ENCODE measurements at regions not wholly inside any gene's neighbourhood (a gene's known extent, or its start where the extent isn't known, plus 50 kb on each side); places are given as distances from the start of the nearest gene placed in this dataset.
A peak's percentile ranks its signal among the peaks of the same experiment; 100 is the strongest.

GRCh38 chr20:3311623-3312022 lies 72.6 kb upstream of the SLC4A11 start:
- Histone ChIP-seq H3K27me3 (no peaks in the 10 kb centered on the region), H3K4me1 (ENCODE audit: low read depth) (peaks cover 15% of the 10 kb centered on the region), H3K36me3 (peaks cover 22% of the 10 kb centered on the region), H3K9me3 (ENCODE audit: low read depth) (no peaks in the 10 kb centered on the region), H3K4me3 (no peak overlapping the region), H3K27ac (no peak overlapping the region)
- DNase-seq (ENCODE audit: low read depth in 1 of 2, low spot score in 1 of 2) = no peak
- TF ChIP-seq CTCF (IDR thresholded peaks at IDR 0.05; ENCODE audit: low read depth, low read length) = no peak

- Histone ChIP-seq H3K4me3 (no peak overlapping the region), H3K27ac (no peak overlapping the region), H3K4me1 (ENCODE audit: low read depth) (no peaks in the 10 kb centered on the region), H3K27me3 (no peaks in the 10 kb centered on the region), H3K36me3 (peaks cover 30% of the 10 kb centered on the region), H3K9me3 (ENCODE audit: low read depth) (no peaks in the 10 kb centered on the region)
- no peak for TF ChIP-seq CTCF (IDR thresholded peaks at IDR 0.05; ENCODE audit: low read depth, low read length)
- DNase-seq (ENCODE audit: low read depth in 1 of 2, low spot score in 1 of 2) = no peak
Observed at GRCh38 chr20:3309226-3309625, 70.2 kb upstream of the SLC4A11 start.

- Histone ChIP-seq H3K4me3 (no peak overlapping the region), H3K9me3 (ENCODE audit: low read depth) (no peaks in the 10 kb centered on the region), H3K27me3 (no peaks in the 10 kb centered on the region), H3K4me1 (ENCODE audit: low read depth) (no peaks in the 10 kb centered on the region), H3K36me3 (peaks cover 27% of the 10 kb centered on the region), H3K27ac (no peak overlapping the region)
- peak in 1 of 2 donors; percentile 49 for DNase-seq (ENCODE audit: low read depth in 1 of 2, low spot score in 1 of 2)
- no peak for TF ChIP-seq CTCF (IDR thresholded peaks at IDR 0.05; ENCODE audit: low read depth, low read length)
Observed at GRCh38 chr20:3307725-3308124, 68.7 kb upstream of the SLC4A11 start.

GRCh38 chr20:3307078-3307477 lies 68.1 kb upstream of the SLC4A11 start:
- DNase-seq (ENCODE audit: low read depth in 1 of 2, low spot score in 1 of 2) = no peak
- Histone ChIP-seq H3K9me3 (ENCODE audit: low read depth) (peaks cover 3% of the 10 kb centered on the region), H3K27ac (no peak overlapping the region), H3K36me3 (peaks cover 33% of the 10 kb centered on the region), H3K4me3 (no peak overlapping the region), H3K4me1 (ENCODE audit: low read depth) (no peaks in the 10 kb centered on the region), H3K27me3 (no peaks in the 10 kb centered on the region)
- TF ChIP-seq CTCF (IDR thresholded peaks at IDR 0.05; ENCODE audit: low read depth, low read length) = no peak

GRCh38 chr20:3306068-3306467 lies 67.1 kb upstream of the SLC4A11 start:
- no peaks in the 10 kb centered on the region for H3K27me3 ChIP-seq
- DNase-seq (ENCODE audit: low read depth in 1 of 2, low spot score in 1 of 2) = no peak
- H3K4me3 ChIP-seq = no peak overlapping the region
- no peak for TF ChIP-seq CTCF (IDR thresholded peaks at IDR 0.05; ENCODE audit: low read depth, low read length)
- H3K4me1 ChIP-seq (ENCODE audit: low read depth) = no peaks in the 10 kb centered on the region
- peaks cover 3% of the 10 kb centered on the region for H3K9me3 ChIP-seq (ENCODE audit: low read depth)
- H3K36me3 ChIP-seq = peaks cover 33% of the 10 kb centered on the region
- no peak overlapping the region for H3K27ac ChIP-seq

- no peak for DNase-seq (ENCODE audit: low read depth in 1 of 2, low spot score in 1 of 2)
- H3K36me3 ChIP-seq = peaks cover 30% of the 10 kb centered on the region
- no peak overlapping the region for H3K27ac ChIP-seq
- no peaks in the 10 kb centered on the region for H3K4me1 ChIP-seq (ENCODE audit: low read depth)
- TF ChIP-seq CTCF (IDR thresholded peaks at IDR 0.05; ENCODE audit: low read depth, low read length) = no peak
- peaks cover 3% of the 10 kb centered on the region for H3K9me3 ChIP-seq (ENCODE audit: low read depth)
- H3K4me3 ChIP-seq = no peak overlapping the region
- no peaks in the 10 kb centered on the region for H3K27me3 ChIP-seq
Observed at GRCh38 chr20:3304456-3304855, 65.5 kb upstream of the SLC4A11 start.

Data from cardiac muscle cell (in vitro differentiated cells and primary cell).